Gastrocnemius medialis (tissue), 4 donors: ENCODE measurements at regions not wholly inside any gene's neighbourhood (a gene's known extent, or its start where the extent isn't known, plus 50 kb on each side); places are given as distances from the start of the nearest gene placed in this dataset.

Experiments used
- ATAC-seq, 2 donors: fragments of 150-250 bp; one replicate each; pipeline ENCODE4 v1.9.1; 2016
- DNase-seq, 2 donors: peaks; one replicate each; pipeline ENCODE4 v3.0.0-alpha.2; 2019
- H3K27ac ChIP-seq, 4 donors: fragments of 200-600 bp; sonication (generic); 1 replicate in 1 of 4; 2 replicates in 3 of 4; pipeline ENCODE4 v1.5.1; 2016 to 2018; ENCODE audit warnings: mild to moderate bottlenecking in 2 of 4, moderate library complexity in 1 of 4
- H3K27me3 ChIP-seq, 3 donors: fragments of 200-600 bp; sonication (generic) in 2 of 3; 1 replicate in 1 of 3; 2 replicates in 2 of 3; pipeline versions ENCODE4 v1.5.1 to v1.6.0; 2016 to 2019; ENCODE audit warnings: mild to moderate bottlenecking in 1 of 3, moderate library complexity in 1 of 3
- H3K36me3 ChIP-seq, 2 donors: fragments of 200-600 bp; sonication (generic) in 1 of 2; one replicate each; pipeline ENCODE4 v1.5.1; 2017 to 2018
- H3K4me1 ChIP-seq, 2 donors: fragments of 200-600 bp; sonication (generic) in 1 of 2; one replicate each; pipeline ENCODE4 v1.5.1; 2016 to 2017; ENCODE audit warnings: mild to moderate bottlenecking in 2 of 2
- H3K4me3 ChIP-seq, 4 donors: fragments of 200-600 bp; sonication (generic) in 3 of 4; 1 replicate in 1 of 4; 2 replicates in 3 of 4; pipeline ENCODE4 v1.5.1; 2016 to 2019; ENCODE audit warnings: mild to moderate bottlenecking in 2 of 4
- H3K9me3 ChIP-seq, 3 donors: fragments of 200-600 bp; sonication (generic) in 2 of 3; 1 replicate in 1 of 3; 2 replicates in 2 of 3; pipeline ENCODE4 v1.5.1; 2016 to 2019
- POLR2A ChIP-seq, 2 donors: fragments of 450-650 bp; IDR thresholded peaks; one replicate each; pipeline ENCODE4 v1.6.1; 2017; ENCODE audit warnings: antibody characterized with exemption in 2 of 2, mild to moderate bottlenecking in 2 of 2, moderate library complexity in 2 of 2
- in situ Hi-C, 4 donors: fragments of 200-750 bp; cut with MboI; loops; one replicate each; pipeline versions ENCODE4 v1.15.0 to v1.8.0; 2017; ENCODE audit warnings: low sequenced_read_pairs in 4 of 4
- intact Hi-C: fragments of 100-400 bp; cut with DNase I; formaldehyde crosslinking; loops from one replicate; pipeline ENCODE4 v1.15.1; 2023; ENCODE audit warnings: low total_unique reads
- TF ChIP-seq, protein P1 (sequence below), 5 experiments: fragments of 450-650 bp in 3 of 5; fragments of 200-600 bp in 2 of 5; sonication (generic) in 2 of 5; IDR thresholded peaks in 4 of 5; conservative IDR thresholded peaks in 1 of 5; 1 replicate in 4 of 5; 2 replicates in 1 of 5; pipeline ENCODE4 v1.5.1; 2016 to 2019; ENCODE audit warnings: antibody characterized with exemption in 5 of 5, mild to moderate bottlenecking in 3 of 5, moderate library complexity in 3 of 5

DNA sequence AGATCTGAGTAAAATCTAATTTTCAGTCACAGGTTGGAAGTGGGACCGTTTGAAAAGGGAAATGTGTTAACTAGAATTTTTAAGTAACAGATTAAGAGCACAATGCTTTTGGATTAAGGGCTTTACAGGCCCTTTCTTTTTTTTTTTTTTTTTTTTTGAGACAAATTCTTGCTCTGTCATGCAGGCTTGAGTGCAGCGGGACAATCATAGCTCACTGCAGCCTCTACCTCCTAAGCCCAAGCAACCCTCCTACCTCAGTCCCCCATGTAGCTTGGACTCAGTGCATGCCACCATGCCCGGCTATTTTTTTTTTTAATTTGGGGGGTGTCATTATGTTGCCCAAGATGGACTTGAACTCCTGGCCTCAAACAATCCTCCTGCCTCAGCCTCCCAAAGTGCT, 363.7 kb downstream of the LIG4 start:
- H3K27me3 ChIP-seq: no peaks in the 10 kb centered on the region
- intact Hi-C loops: no loop called here

DNA sequence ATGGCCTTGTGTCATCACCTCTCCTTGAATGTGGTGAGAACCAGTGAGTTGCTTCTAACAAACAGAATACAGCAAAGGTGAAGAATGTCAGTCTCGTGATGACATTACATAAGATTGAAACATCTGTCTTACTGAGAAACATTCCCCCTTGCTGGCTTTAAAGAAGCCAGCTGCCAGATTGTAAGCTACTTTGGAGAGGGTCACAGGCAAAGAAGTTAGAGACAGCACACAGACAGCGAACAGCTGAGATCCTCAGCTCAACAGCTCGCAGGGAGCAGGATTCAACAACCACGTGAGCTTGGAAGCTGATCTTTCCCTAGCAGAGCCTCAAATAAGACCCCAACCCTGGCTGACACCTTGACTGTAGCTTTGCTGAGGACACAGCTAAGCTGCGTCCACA, 367.9 kb downstream of the LIG4 start:
- no peak overlapping the region for H3K4me3 ChIP-seq
- no peaks in the 10 kb centered on the region for H3K9me3 ChIP-seq
- H3K36me3 ChIP-seq: no peaks in the 10 kb centered on the region
- H3K27ac ChIP-seq: no peak overlapping the region
- no peaks in the 10 kb centered on the region for H3K4me1 ChIP-seq
- H3K27me3 ChIP-seq: no peaks in the 10 kb centered on the region
- DNase-seq: no peak
- in situ Hi-C loops: no loop called here
- intact Hi-C loops: no loop called here
- ATAC-seq: no peak
- TF ChIP-seq, protein P1, sequence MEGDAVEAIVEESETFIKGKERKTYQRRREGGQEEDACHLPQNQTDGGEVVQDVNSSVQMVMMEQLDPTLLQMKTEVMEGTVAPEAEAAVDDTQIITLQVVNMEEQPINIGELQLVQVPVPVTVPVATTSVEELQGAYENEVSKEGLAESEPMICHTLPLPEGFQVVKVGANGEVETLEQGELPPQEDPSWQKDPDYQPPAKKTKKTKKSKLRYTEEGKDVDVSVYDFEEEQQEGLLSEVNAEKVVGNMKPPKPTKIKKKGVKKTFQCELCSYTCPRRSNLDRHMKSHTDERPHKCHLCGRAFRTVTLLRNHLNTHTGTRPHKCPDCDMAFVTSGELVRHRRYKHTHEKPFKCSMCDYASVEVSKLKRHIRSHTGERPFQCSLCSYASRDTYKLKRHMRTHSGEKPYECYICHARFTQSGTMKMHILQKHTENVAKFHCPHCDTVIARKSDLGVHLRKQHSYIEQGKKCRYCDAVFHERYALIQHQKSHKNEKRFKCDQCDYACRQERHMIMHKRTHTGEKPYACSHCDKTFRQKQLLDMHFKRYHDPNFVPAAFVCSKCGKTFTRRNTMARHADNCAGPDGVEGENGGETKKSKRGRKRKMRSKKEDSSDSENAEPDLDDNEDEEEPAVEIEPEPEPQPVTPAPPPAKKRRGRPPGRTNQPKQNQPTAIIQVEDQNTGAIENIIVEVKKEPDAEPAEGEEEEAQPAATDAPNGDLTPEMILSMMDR (IDR thresholded peaks at IDR 0.05 in 4 of 5, conservative IDR thresholded peaks at IDR 0.05 in 1 of 5): no peak
- no peak for TF ChIP-seq POLR2A (IDR thresholded peaks at IDR 0.05)

More for the DNA sequence above, 363.7 kb downstream of the LIG4 start:
- H3K4me1 ChIP-seq: no peaks in the 10 kb centered on the region
- no peak for TF ChIP-seq POLR2A (IDR thresholded peaks at IDR 0.05)
- TF ChIP-seq, protein P1 (IDR thresholded peaks at IDR 0.05 in 4 of 5, conservative IDR thresholded peaks at IDR 0.05 in 1 of 5): no peak
- no peaks in the 10 kb centered on the region for H3K9me3 ChIP-seq
- DNase-seq (no peak), ATAC-seq (no peak)
- H3K27ac ChIP-seq: no peak overlapping the region
- no peaks in the 10 kb centered on the region for H3K36me3 ChIP-seq
- in situ Hi-C loops: no loop called here
- H3K4me3 ChIP-seq: no peak overlapping the region

DNA sequence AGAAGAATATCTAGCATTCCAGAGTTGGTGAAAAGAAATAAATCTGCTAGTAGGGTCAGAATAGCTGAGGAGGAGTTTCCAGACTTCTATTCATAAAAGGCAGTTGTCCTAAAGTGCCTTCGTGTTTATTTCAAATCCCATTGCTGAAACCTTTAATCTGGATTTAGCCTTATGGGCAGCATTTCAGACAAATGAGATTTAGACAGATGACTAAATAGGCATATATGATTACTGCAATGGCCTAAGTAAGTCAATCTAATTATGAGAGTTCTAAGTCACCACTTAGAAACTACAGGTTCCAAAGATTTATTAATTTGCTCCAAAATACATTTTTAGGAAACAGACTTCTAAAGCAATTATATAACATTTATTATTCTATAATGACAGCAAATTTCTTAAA, 368.7 kb downstream of the LIG4 start:
- intact Hi-C loops: no loop called here
- H3K9me3 ChIP-seq: no peaks in the 10 kb centered on the region
- H3K27me3 ChIP-seq: no peaks in the 10 kb centered on the region
- H3K27ac ChIP-seq: no peak overlapping the region
- ATAC-seq: no peak
- no peaks in the 10 kb centered on the region for H3K36me3 ChIP-seq
- H3K4me3 ChIP-seq: no peak overlapping the region
- H3K4me1 ChIP-seq: no peaks in the 10 kb centered on the region
- TF ChIP-seq, protein P1 (IDR thresholded peaks at IDR 0.05 in 4 of 5, conservative IDR thresholded peaks at IDR 0.05 in 1 of 5): no peak
- no peak for TF ChIP-seq POLR2A (IDR thresholded peaks at IDR 0.05)
- in situ Hi-C loops: no loop called here
- DNase-seq: no peak

DNA sequence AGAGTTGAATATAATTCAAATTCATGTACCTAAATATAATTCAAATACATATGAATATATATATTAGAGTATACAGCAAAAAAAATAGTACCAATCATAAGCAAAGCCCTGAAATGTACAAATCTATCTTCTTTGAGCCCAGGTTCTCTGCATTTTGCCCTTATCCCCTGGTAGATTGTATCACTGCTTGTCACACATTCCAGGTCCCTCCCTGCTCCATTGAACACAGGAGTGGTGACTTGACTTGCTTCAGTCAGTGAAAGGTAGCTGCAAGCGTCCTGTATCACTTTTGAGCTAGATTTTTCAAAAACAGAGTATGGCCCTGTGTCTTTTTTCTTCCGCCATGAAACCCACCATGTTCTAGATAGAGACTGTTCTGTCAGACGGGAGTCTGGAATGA, 369.4 kb downstream of the LIG4 start:
- ATAC-seq: no peak

DNA sequence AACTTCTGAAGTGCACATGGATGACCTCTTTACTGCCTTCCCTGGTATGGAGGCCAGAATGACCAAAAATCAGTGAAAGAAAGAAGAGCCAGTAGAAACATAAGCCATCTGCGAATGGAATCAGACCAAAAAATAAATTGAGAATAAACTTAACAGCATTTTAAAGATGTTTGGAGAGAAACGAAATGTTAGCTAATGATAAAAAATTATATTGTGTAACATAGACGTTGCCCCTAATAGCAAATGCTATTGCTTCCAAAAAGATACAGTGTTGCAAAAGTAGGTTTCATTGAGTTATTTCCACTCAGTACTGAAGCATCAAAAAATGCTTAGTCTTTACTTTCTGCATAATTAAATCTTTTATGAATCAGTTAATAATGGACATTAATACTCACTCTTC, 371.7 kb downstream of the LIG4 start:
- Histone ChIP-seq H3K9me3 (no peaks in the 10 kb centered on the region), H3K4me3 (no peak overlapping the region), H3K27ac (no peak overlapping the region), H3K4me1 (no peaks in the 10 kb centered on the region), H3K27me3 (no peaks in the 10 kb centered on the region), H3K36me3 (no peaks in the 10 kb centered on the region)
- in situ Hi-C loops: no loop called here
- TF ChIP-seq POLR2A (IDR thresholded peaks at IDR 0.05): no peak
- TF ChIP-seq, protein P1 (IDR thresholded peaks at IDR 0.05 in 4 of 5, conservative IDR thresholded peaks at IDR 0.05 in 1 of 5): no peak
- DNase-seq (no peak), ATAC-seq (no peak)
- intact Hi-C loops: no loop called here

More for the DNA sequence above, 369.4 kb downstream of the LIG4 start:
- intact Hi-C loops (no loop called here), in situ Hi-C loops (no loop called here)
- no peaks in the 10 kb centered on the region for H3K4me1 ChIP-seq
- H3K36me3 ChIP-seq: no peaks in the 10 kb centered on the region
- no peak overlapping the region for H3K27ac ChIP-seq
- TF ChIP-seq, protein P1 (IDR thresholded peaks at IDR 0.05 in 4 of 5, conservative IDR thresholded peaks at IDR 0.05 in 1 of 5): no peak
- no peak for TF ChIP-seq POLR2A (IDR thresholded peaks at IDR 0.05)
- no peak overlapping the region for H3K4me3 ChIP-seq
- H3K9me3 ChIP-seq: no peaks in the 10 kb centered on the region
- no peaks in the 10 kb centered on the region for H3K27me3 ChIP-seq
- DNase-seq: no peak
